Left ventricle myocardium inferior (tissue), 1 donor: ENCODE measurements at regions not wholly inside any gene's neighbourhood (a gene's known extent, or its start where the extent isn't known, plus 50 kb on each side); places are given as distances from the start of the nearest gene placed in this dataset.

Experiments used
- DNase-seq: peaks from one replicate; pipeline ENCODE4 v3.0.0-alpha.2; 2020
- H3K27ac ChIP-seq: fragments of 200-600 bp; replicated peaks from 2 replicates; pipeline ENCODE4 v1.8.0; 2021
- H3K27me3 ChIP-seq: fragments of 200-600 bp; 2 replicates; pipeline ENCODE4 v1.8.0; 2021; ENCODE audit warnings: low read depth
- H3K36me3 ChIP-seq: fragments of 200-600 bp; 2 replicates; pipeline ENCODE4 v1.8.0; 2021
- H3K4me1 ChIP-seq: fragments of 200-600 bp; 2 replicates; pipeline ENCODE4 v1.8.0; 2021
- H3K4me3 ChIP-seq: fragments of 200-600 bp; 2 replicates; pipeline ENCODE4 v1.8.0; 2021; ENCODE audit warnings: mild to moderate bottlenecking, moderate library complexity
- H3K9me3 ChIP-seq: fragments of 200-600 bp; replicated peaks from 2 replicates; pipeline ENCODE4 v1.8.0; 2021
- CTCF ChIP-seq: fragments of 200-600 bp; IDR thresholded peaks from 2 replicates; pipeline ENCODE4 v1.8.0; 2021; ENCODE audit warnings: antibody characterized with exemption, mild to moderate bottlenecking, borderline replicate concordance
- intact Hi-C: fragments of 100-400 bp; cut with micrococcal nuclease; formaldehyde crosslinking; loops from one replicate; pipeline ENCODE4 v1.11.0; 2022
- donor health status: DM: no; HTN: yes; CAD: no; lungs with severe emphysema.

GRCh38 chr2:236715077-236715476 is 145.5 kb downstream of the ACKR3 start:
- no peaks in the 10 kb centered on the region for H3K9me3 ChIP-seq
- H3K27me3 ChIP-seq: no peaks in the 10 kb centered on the region
- no peak overlapping the region for H3K4me3 ChIP-seq
- DNase-seq: no peak
- peaks cover 49% of the 10 kb centered on the region for H3K4me1 ChIP-seq
- intact Hi-C loops: no loop called here
- H3K27ac ChIP-seq: no peak overlapping the region
- TF ChIP-seq CTCF: no peak
- H3K36me3 ChIP-seq: no peaks in the 10 kb centered on the region

GRCh38 chr2:236715491-236715961 is 145.9 kb downstream of the ACKR3 start:
- no peaks in the 10 kb centered on the region for H3K27me3 ChIP-seq
- DNase-seq: no peak
- TF ChIP-seq CTCF: no peak
- no peak overlapping the region for H3K27ac ChIP-seq
- H3K4me1 ChIP-seq: peaks cover 49% of the 10 kb centered on the region
- no peaks in the 10 kb centered on the region for H3K36me3 ChIP-seq
- H3K4me3 ChIP-seq: no peak overlapping the region
- no peaks in the 10 kb centered on the region for H3K9me3 ChIP-seq
- intact Hi-C loops: no loop called here

- no peaks in the 10 kb centered on the region for H3K27me3 ChIP-seq
- no peak for TF ChIP-seq CTCF
- intact Hi-C loops: no loop called here
Observed at GRCh38 chr2:236717120-236717519, 147.5 kb downstream of the ACKR3 start.

GRCh38 chr2:236717729-236718128 is 148.1 kb downstream of the ACKR3 start:
- no peak overlapping the region for H3K4me3 ChIP-seq

More at GRCh38 chr2:236717120-236717519, 147.5 kb downstream of the ACKR3 start:
- Histone ChIP-seq H3K4me1 (peaks cover 46% of the 10 kb centered on the region), H3K9me3 (no peaks in the 10 kb centered on the region), H3K27ac (no peak overlapping the region), H3K4me3 (no peak overlapping the region), H3K36me3 (no peaks in the 10 kb centered on the region)
- no peak for DNase-seq

GRCh38 chr2:236718207-236718992 is 148.8 kb downstream of the ACKR3 start:
- Histone ChIP-seq H3K9me3 (no peaks in the 10 kb centered on the region), H3K27ac (peak overlapping the region; percentile 46), H3K27me3 (no peaks in the 10 kb centered on the region), H3K4me3 (no peak overlapping the region), H3K36me3 (no peaks in the 10 kb centered on the region), H3K4me1 (peaks cover 34% of the 10 kb centered on the region)
- no peak for DNase-seq
- no peak for TF ChIP-seq CTCF
- intact Hi-C loops: no loop called here

More at GRCh38 chr2:236717729-236718128, 148.1 kb downstream of the ACKR3 start:
- intact Hi-C loops: no loop called here
- TF ChIP-seq CTCF: no peak
- H3K27ac ChIP-seq: no peak overlapping the region
- DNase-seq: no peak
- H3K9me3 ChIP-seq: no peaks in the 10 kb centered on the region
- H3K4me1 ChIP-seq: peaks cover 40% of the 10 kb centered on the region
- no peaks in the 10 kb centered on the region for H3K36me3 ChIP-seq
- H3K27me3 ChIP-seq: no peaks in the 10 kb centered on the region
